NB4 (cell line): ENCODE measurements at regions not wholly inside any gene's neighbourhood (a gene's known extent, or its start where the extent isn't known, plus 50 kb on each side); places are given as distances from the start of the nearest gene placed in this dataset.

Experiments
- CTCF ChIP-seq: IDR thresholded peaks from one replicate; pipeline ENCODE4 v1.5.1; 2012; ENCODE audit warnings: low read depth, low read length
- MYC ChIP-seq: IDR thresholded peaks from 2 replicates; pipeline ENCODE4 v1.6.1; 2011; ENCODE audit warnings: low read depth, low read length

DNA sequence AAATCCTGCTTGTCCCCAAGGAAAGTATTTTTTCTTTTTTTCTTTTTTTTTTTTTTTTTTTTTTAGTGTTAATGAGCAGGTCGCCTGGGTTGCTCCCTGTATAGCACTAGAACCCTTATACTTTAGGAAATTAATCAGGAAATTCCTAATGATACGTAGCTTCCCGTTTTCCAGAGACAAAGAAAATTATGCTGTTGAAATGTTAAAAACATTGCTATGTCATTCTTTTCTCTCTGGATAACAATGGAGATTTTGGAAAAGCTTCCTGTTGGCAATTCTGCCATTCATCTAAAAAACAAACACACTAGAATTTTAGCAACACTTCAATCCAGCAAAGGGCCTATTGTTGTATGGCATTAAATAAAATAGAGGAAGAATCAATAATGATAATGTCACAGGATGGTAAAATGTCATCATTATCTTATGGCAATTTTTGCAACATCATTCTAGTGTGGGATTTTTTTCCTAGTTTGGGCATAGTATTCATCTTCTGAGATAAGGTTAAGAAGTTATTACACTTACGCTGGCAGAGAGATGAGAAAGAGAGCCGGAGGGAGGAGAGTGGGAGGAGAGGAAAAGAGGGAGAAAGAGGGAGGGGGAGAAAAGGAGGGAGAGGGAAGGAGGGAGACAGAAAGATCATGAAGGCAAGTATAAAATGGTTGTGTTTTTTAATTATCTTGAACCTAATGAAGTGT lies 315.8 kb upstream of the PDE4D start:
- TF ChIP-seq CTCF (no peak), MYC (no peak)
